ENCODE measurements at regions not wholly inside any gene's neighbourhood (a gene's known extent, or its start where the extent isn't known, plus 50 kb on each side); places are given as distances from the start of the nearest gene placed in this dataset.

DNA sequence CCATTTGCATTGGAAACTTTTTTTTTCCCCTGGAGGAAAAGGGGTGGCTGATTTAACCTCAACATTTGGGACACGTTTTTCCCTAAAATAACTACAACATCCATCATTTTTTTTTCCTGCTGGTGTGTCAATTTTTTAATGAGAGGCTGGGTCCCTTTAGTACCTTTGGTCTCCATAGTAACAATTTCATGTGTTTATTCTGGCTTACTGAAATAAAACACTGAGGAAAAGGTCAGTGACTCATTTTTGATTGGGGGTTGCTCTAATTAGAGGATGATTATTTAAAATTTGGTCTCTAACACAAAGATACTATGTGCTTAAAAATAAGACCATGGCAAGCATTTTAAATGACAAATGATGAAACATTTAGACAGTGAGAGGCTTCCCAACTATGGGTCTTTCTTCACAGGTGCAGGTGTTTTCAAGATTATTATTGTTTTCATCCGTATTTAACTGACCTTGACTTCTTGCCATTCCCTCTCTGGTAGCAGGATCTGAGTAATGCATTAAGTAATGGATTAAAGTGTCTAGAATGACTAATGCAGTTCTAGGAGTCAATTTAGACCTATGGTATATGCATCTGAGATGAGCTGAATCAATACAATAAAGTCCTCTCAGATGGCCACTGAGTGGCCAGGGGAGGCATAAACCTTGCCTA, 406.4 kb downstream of the KCNRG start:
- no peak for TF ChIP-seq CTCF (IDR thresholded peaks at IDR 0.05)
- no peak for TF ChIP-seq POLR2AphosphoS5 (IDR thresholded peaks at IDR 0.05)

All from esophagus muscularis mucosa (tissue), 3 donors.